ENCODE measurements at regions not wholly inside any gene's neighbourhood (a gene's known extent, or its start where the extent isn't known, plus 50 kb on each side); places are given as distances from the start of the nearest gene placed in this dataset.

DNA sequence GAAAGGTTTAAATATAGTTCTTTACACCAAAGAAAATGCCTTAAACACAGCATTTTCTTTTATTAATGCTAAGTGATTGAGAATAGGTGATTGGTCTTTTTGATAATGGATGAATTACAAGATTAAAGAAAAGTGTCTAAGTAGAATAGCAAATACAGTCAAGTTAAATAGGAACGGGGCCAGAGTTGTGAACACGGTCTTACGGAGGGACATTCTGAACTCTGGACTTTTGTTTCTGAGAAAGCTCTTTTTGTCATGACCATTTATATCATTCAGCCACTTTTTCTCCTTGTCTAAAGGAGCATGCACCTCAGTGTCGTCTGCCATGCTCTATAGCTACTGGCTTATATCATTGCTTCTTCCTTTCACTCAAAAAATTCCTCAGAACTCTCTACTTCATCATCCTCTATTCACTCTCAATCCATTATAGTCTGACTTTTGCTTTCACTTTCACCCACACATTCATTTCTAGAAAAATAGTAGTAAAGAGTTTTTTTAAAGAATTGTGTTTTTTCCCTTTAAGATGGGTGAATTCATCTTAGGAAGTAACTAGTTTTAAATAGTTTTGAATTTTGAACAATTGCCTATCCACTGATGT lies 263.0 kb upstream of the FBXL7 start:
- peaks cover 6% of the 10 kb centered on the region; the same call in 1 of the 2 replicates for H3K27me3 ChIP-seq
- H3K9me3 ChIP-seq, result no peaks in the 10 kb centered on the region
- no peak overlapping the region for H3K4me3 ChIP-seq (ENCODE audit: low read depth, low read length)
- H3K36me3 ChIP-seq, result no peaks in the 10 kb centered on the region
- DNase-seq, result no peak
- TF ChIP-seq, protein P1, sequence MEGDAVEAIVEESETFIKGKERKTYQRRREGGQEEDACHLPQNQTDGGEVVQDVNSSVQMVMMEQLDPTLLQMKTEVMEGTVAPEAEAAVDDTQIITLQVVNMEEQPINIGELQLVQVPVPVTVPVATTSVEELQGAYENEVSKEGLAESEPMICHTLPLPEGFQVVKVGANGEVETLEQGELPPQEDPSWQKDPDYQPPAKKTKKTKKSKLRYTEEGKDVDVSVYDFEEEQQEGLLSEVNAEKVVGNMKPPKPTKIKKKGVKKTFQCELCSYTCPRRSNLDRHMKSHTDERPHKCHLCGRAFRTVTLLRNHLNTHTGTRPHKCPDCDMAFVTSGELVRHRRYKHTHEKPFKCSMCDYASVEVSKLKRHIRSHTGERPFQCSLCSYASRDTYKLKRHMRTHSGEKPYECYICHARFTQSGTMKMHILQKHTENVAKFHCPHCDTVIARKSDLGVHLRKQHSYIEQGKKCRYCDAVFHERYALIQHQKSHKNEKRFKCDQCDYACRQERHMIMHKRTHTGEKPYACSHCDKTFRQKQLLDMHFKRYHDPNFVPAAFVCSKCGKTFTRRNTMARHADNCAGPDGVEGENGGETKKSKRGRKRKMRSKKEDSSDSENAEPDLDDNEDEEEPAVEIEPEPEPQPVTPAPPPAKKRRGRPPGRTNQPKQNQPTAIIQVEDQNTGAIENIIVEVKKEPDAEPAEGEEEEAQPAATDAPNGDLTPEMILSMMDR (IDR thresholded peaks at IDR 0.05; ENCODE audit: low read depth, low read length), result no peak
- no peaks in the 10 kb centered on the region for H3K4me1 ChIP-seq

DNA sequence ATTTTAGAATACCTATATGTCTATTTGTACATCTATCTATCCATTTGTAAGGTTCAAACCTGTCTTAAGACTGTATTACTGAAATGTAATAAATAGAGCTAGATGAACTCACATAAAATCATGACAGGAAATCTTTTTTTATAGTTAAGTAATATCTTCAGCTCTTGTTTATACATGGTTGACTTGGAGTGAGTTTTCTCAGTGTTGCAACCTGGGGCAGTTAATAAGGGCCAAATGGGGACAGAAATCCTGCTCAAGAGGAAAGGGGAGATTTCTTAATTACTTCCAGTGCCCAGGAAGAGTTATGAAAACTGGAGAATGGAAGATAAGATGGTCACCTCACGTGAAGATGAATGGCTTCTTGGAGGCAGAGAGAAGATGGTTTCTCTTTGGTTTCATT lies 265.1 kb upstream of the FBXL7 start:
- TF ChIP-seq, protein P1 (IDR thresholded peaks at IDR 0.05; ENCODE audit: low read depth, low read length), result no peak
- no peak for DNase-seq
- Histone ChIP-seq H3K27me3 (peaks cover 6% of the 10 kb centered on the region), H3K36me3 (no peaks in the 10 kb centered on the region), H3K4me1 (no peaks in the 10 kb centered on the region), H3K4me3 (ENCODE audit: low read depth, low read length) (no peak overlapping the region), H3K9me3 (no peaks in the 10 kb centered on the region)

DNA sequence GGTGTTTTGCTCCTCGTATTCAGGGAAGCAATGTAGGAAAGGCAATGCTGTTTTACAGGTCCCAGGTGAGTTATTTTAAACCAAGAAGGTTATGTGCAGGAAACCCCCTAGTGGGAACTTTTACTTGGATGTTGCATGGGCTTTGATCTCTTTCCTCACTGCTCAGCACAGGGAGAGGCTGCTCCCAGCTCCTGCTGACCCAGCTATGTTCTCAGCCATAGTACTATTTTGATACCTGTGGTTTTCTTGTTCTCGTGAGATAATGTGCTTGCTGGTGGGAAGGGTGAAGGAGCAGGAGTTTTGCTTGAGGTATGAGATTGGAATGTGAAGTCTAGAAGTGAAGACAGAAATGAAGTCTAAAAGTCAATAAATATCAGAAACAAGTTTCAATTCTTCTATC lies 265.6 kb upstream of the FBXL7 start:
- Histone ChIP-seq H3K4me3 (ENCODE audit: low read depth, low read length) (no peak overlapping the region), H3K9me3 (no peaks in the 10 kb centered on the region), H3K27me3 (peaks cover 6% of the 10 kb centered on the region), H3K4me1 (no peaks in the 10 kb centered on the region), H3K36me3 (no peaks in the 10 kb centered on the region)
- no peak for DNase-seq
- TF ChIP-seq, protein P1 (IDR thresholded peaks at IDR 0.05; ENCODE audit: low read depth, low read length), result no peak

DNA sequence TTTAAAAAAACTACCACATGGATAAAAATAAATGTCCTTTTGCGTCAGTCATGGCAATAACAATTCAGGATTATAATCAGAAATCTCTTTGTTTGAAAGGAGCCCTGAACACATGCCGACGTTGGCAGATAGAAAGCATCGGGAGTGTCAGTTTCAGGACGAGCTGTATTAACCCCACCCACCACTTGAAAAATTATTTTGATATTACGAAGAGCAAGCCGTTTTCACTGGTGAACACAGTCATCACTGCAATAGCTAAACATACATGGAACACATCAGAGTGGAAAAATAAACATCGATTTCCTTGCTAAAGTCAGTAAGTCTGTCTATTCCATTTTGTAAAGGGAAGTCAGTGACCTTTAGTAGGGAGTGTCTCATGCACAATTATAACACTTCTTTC lies 266.4 kb upstream of the FBXL7 start:
- Histone ChIP-seq H3K9me3 (no peaks in the 10 kb centered on the region), H3K4me1 (no peaks in the 10 kb centered on the region), H3K4me3 (ENCODE audit: low read depth, low read length) (no peak overlapping the region), H3K27me3 (peaks cover 6% of the 10 kb centered on the region), H3K36me3 (no peaks in the 10 kb centered on the region)
- no peak for DNase-seq
- TF ChIP-seq, protein P1 (IDR thresholded peaks at IDR 0.05; ENCODE audit: low read depth, low read length), result no peak

DNA sequence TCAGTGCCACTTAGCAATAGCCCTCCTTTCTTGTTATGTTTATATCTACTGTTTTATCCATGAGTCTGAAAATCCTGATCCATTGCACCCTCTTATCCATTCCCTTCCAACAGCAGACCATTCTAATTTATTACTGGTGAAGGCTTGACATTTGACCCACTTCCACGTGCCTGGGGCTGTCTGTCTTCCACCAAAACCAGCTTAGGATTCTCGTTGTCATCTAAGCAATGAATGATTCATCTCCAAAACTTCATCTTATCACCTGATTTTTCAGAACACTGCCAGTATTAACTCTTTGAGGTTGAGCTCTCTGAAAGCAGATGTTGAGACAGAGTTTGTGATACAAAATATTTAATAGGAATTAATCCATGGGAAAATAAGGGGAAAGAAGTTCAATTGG lies 277.8 kb upstream of the FBXL7 start:
- no peak for DNase-seq
- Histone ChIP-seq H3K27me3 (peaks cover 13% of the 10 kb centered on the region; the same call in 1 of the 2 replicates), H3K4me3 (ENCODE audit: low read depth, low read length) (no peak overlapping the region), H3K9me3 (no peaks in the 10 kb centered on the region), H3K36me3 (no peaks in the 10 kb centered on the region), H3K4me1 (no peaks in the 10 kb centered on the region; the same call in 1 of the 2 replicates)
- TF ChIP-seq, protein P1 (IDR thresholded peaks at IDR 0.05; ENCODE audit: low read depth, low read length), result no peak

DNA sequence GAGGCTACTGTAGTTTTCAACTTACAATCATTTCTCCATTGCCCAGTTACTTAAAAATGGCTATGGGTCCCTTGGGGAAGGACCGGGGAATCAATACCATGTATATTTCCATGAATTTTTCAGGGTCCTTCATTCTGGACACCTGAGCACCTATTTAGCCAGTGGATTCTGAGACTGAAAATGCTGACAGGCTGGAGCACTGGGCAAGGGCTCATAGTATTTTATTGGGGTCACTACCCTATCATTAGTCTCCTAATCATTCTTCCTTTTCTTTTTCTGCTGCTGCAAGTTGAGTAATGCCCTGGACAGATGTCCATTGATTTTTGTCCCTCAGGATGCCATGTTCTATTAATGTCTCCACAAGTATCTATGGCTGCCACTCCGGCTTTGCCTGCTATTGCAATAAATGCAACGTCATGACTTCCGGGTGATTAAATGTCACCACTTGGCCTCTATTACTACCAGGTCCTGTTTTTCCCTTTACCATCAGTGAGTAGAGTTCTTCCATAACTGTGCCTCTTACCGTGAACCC lies 279.3 kb upstream of the FBXL7 start:
- peaks cover 11% of the 10 kb centered on the region for H3K27me3 ChIP-seq
- H3K36me3 ChIP-seq, result no peaks in the 10 kb centered on the region
- TF ChIP-seq, protein P1 (IDR thresholded peaks at IDR 0.05; ENCODE audit: low read depth, low read length), result no peak
- no peak for DNase-seq
- H3K9me3 ChIP-seq, result no peaks in the 10 kb centered on the region
- no peak overlapping the region for H3K4me3 ChIP-seq (ENCODE audit: low read depth, low read length)
- H3K4me1 ChIP-seq, result no peaks in the 10 kb centered on the region; the same call in 1 of the 2 replicates

All from BE2C (cell line).